BE2C (cell line): ENCODE measurements at regions not wholly inside any gene's neighbourhood (a gene's known extent, or its start where the extent isn't known, plus 50 kb on each side); places are given as distances from the start of the nearest gene placed in this dataset.
"Not testable (repeated sequence)": the region's sequence is repeated elsewhere in the genome, so short reads cannot be mapped to it uniquely, and the experiment has no call there.

ENCODE experiments used
- DNase-seq: peaks from one replicate; pipeline ENCODE4 v3.0.0-alpha.2; 2020
- H3K27me3 ChIP-seq: fragments of 250-450 bp; sonication (Bioruptor Pico); 2 replicates; pipeline ENCODE4 v1.5.1; 2020; ENCODE audit warnings: mild to moderate bottlenecking
- H3K36me3 ChIP-seq: fragments of 250-450 bp; sonication (Bioruptor Pico); 2 replicates; pipeline ENCODE4 v1.5.1; 2020; ENCODE audit warnings: mild to moderate bottlenecking
- H3K4me1 ChIP-seq: fragments of 250-450 bp; sonication (Bioruptor Pico); 2 replicates; pipeline ENCODE4 v1.5.1; 2020
- H3K4me3 ChIP-seq: 2 replicates; pipeline ENCODE4 v1.5.1; 2011; ENCODE audit warnings: low read depth, low read length
- H3K9me3 ChIP-seq: fragments of 250-450 bp; sonication (Bioruptor Pico); 2 replicates; pipeline ENCODE4 v1.5.1; 2020
- CTCF ChIP-seq: IDR thresholded peaks from 2 replicates; pipeline ENCODE4 v1.5.1; 2012; ENCODE audit warnings: mild to moderate bottlenecking, low read depth, low read length

GRCh38 chr16:16530744-16531143, 151.8 kb downstream of the NPIPA7 start:
- not testable (repeated sequence) for H3K36me3 ChIP-seq, DNase-seq, H3K27me3 ChIP-seq, H3K9me3 ChIP-seq, H3K4me1 ChIP-seq, H3K4me3 ChIP-seq
- peak; percentile 17; the same call in 1 of the 2 replicates for TF ChIP-seq CTCF

- not testable (repeated sequence) for H3K36me3 ChIP-seq, H3K4me1 ChIP-seq, H3K9me3 ChIP-seq, H3K4me3 ChIP-seq, H3K27me3 ChIP-seq
- DNase-seq: peak; percentile 50
Measured at GRCh38 chr16:16535565-16535964, 156.6 kb downstream of the NPIPA7 start.

GRCh38 chr16:16536151-16536550, 157.2 kb downstream of the NPIPA7 start:
- H3K4me3 ChIP-seq, H3K9me3 ChIP-seq: not testable (repeated sequence)
- DNase-seq: peak; percentile 67

GRCh38 chr16:16549710-16550109, 170.8 kb downstream of the NPIPA7 start:
- H3K4me1 ChIP-seq, H3K36me3 ChIP-seq, H3K9me3 ChIP-seq, DNase-seq, H3K4me3 ChIP-seq, H3K27me3 ChIP-seq: not testable (repeated sequence)

More at GRCh38 chr16:16536151-16536550, 157.2 kb downstream of the NPIPA7 start:
- not testable (repeated sequence) for H3K4me1 ChIP-seq, H3K27me3 ChIP-seq, H3K36me3 ChIP-seq

- not testable (repeated sequence) for H3K4me3 ChIP-seq, H3K4me1 ChIP-seq, H3K27me3 ChIP-seq, H3K36me3 ChIP-seq, DNase-seq, H3K9me3 ChIP-seq
Measured at GRCh38 chr16:16550824-16551223, 171.9 kb downstream of the NPIPA7 start.

GRCh38 chr16:16552819-16553340, 173.9 kb downstream of the NPIPA7 start:
- H3K4me1 ChIP-seq, H3K27me3 ChIP-seq, H3K36me3 ChIP-seq, H3K9me3 ChIP-seq, DNase-seq, H3K4me3 ChIP-seq: not testable (repeated sequence)

GRCh38 chr16:16559179-16559740, 180.3 kb downstream of the NPIPA7 start:
- DNase-seq, H3K36me3 ChIP-seq, H3K4me3 ChIP-seq, H3K27me3 ChIP-seq, H3K4me1 ChIP-seq, H3K9me3 ChIP-seq: not testable (repeated sequence)

- H3K9me3 ChIP-seq, H3K4me1 ChIP-seq, DNase-seq, H3K27me3 ChIP-seq, H3K4me3 ChIP-seq, H3K36me3 ChIP-seq: not testable (repeated sequence)
Measured at GRCh38 chr16:16561532-16561931, 182.6 kb downstream of the NPIPA7 start.

- not testable (repeated sequence) for H3K27me3 ChIP-seq, H3K9me3 ChIP-seq, H3K36me3 ChIP-seq, DNase-seq, H3K4me1 ChIP-seq, H3K4me3 ChIP-seq
Measured at GRCh38 chr16:16563962-16564361, 185.0 kb downstream of the NPIPA7 start.

- H3K27me3 ChIP-seq, H3K9me3 ChIP-seq, H3K4me1 ChIP-seq, H3K4me3 ChIP-seq, H3K36me3 ChIP-seq, DNase-seq: not testable (repeated sequence)
Measured at GRCh38 chr16:16565326-16565725, 186.4 kb downstream of the NPIPA7 start.

- not testable (repeated sequence) for H3K9me3 ChIP-seq, H3K36me3 ChIP-seq, H3K4me3 ChIP-seq, H3K27me3 ChIP-seq, H3K4me1 ChIP-seq
- DNase-seq: peak; percentile 42
Measured at GRCh38 chr16:16570055-16570454, 191.1 kb downstream of the NPIPA7 start.

GRCh38 chr16:16570874-16571273, 191.9 kb downstream of the NPIPA7 start:
- not testable (repeated sequence) for H3K27me3 ChIP-seq

GRCh38 chr16:16572130-16572774, 193.3 kb downstream of the NPIPA7 start:
- not testable (repeated sequence) for H3K4me1 ChIP-seq, H3K27me3 ChIP-seq, H3K4me3 ChIP-seq, H3K9me3 ChIP-seq, DNase-seq, H3K36me3 ChIP-seq

More at GRCh38 chr16:16570874-16571273, 191.9 kb downstream of the NPIPA7 start:
- not testable (repeated sequence) for H3K36me3 ChIP-seq, H3K9me3 ChIP-seq, DNase-seq, H3K4me3 ChIP-seq, H3K4me1 ChIP-seq
